Activated naive CD4-positive, alpha-beta T cell treated with anti-CD3 and anti-CD28 coated beads, Interleukin-2, amount 50 U/mL, for 72 hours (primary cell): ENCODE measurements at regions not wholly inside any gene's neighbourhood (a gene's known extent, or its start where the extent isn't known, plus 50 kb on each side); places are given as distances from the start of the nearest gene placed in this dataset.
"Not testable (repeated sequence)": the region's sequence is repeated elsewhere in the genome, so short reads cannot be mapped to it uniquely, and the experiment has no call there.

Source experiments
- ATAC-seq, 2 donors: fragments of 150-1000 bp; cut with Tn5 transposase; 2 replicates each; pipeline ENCODE4 v1.10.0; 2021; ENCODE audit warnings: mild to moderate bottlenecking in 2 of 2, moderate library complexity in 2 of 2
- DNase-seq, 2 donors: peaks; one replicate each; pipeline ENCODE4 v3.0.0; 2021 to 2022; ENCODE audit warnings: low spot score in 2 of 2
- H3K27ac Mint-ChIP-seq, 2 donors: one replicate each; pipeline ENCODE4 v1.8.0; 2022; ENCODE audit warnings: mild to moderate bottlenecking in 2 of 2, mixed read lengths in 2 of 2
- H3K36me3 Mint-ChIP-seq, 2 donors: one replicate each; pipeline ENCODE4 v1.8.0; 2022; ENCODE audit warnings: mixed read lengths in 2 of 2
- H3K9me3 Mint-ChIP-seq, 2 donors: one replicate each; pipeline ENCODE4 v1.8.0; 2022; ENCODE audit warnings: mixed read lengths in 2 of 2

- Mint-ChIP-seq H3K27ac (no peak overlapping the region), H3K36me3 (no peaks in the 10 kb centered on the region), H3K9me3 (peaks cover 9 to 14% of the 10 kb centered on the region in 2 donors)
- ATAC-seq: no peak
- no peak for DNase-seq
Observed at GRCh38 chr7:153543232-153543631, 509.0 kb upstream of the DPP6 start.

- ATAC-seq: no peak
- Mint-ChIP-seq H3K9me3 (no peaks in the 10 kb centered on the region), H3K36me3 (no peaks in the 10 kb centered on the region), H3K27ac (no peak overlapping the region)
- DNase-seq: no peak
Observed at GRCh38 chr7:153550173-153550572, 502.0 kb upstream of the DPP6 start.

GRCh38 chr7:153564391-153564790 is 487.8 kb upstream of the DPP6 start:
- Mint-ChIP-seq H3K36me3 (no peaks in the 10 kb centered on the region), H3K27ac (no peak overlapping the region), H3K9me3 (peaks cover 16 to 18% of the 10 kb centered on the region in 2 donors)
- ATAC-seq (no peak), DNase-seq (no peak)

- ATAC-seq: no peak
- DNase-seq: no peak
- peaks cover 0 to 14% of the 10 kb centered on the region in 2 donors for H3K36me3 Mint-ChIP-seq
- H3K27ac Mint-ChIP-seq: no peak overlapping the region
- H3K9me3 Mint-ChIP-seq: peaks cover 21 to 25% of the 10 kb centered on the region in 2 donors
Observed at GRCh38 chr7:153566324-153566723, 485.9 kb upstream of the DPP6 start.

GRCh38 chr7:153567426-153567825 is 484.8 kb upstream of the DPP6 start:
- Mint-ChIP-seq H3K36me3 (peaks cover 0 to 14% of the 10 kb centered on the region in 2 donors), H3K9me3 (peaks cover 16 to 31% of the 10 kb centered on the region in 2 donors), H3K27ac (no peak overlapping the region)
- ATAC-seq: no peak
- DNase-seq: no peak

GRCh38 chr7:153569520-153569919 is 482.7 kb upstream of the DPP6 start:
- peaks cover 23 to 43% of the 10 kb centered on the region in 2 donors for H3K9me3 Mint-ChIP-seq
- ATAC-seq: not testable (repeated sequence)

GRCh38 chr7:153576096-153576495 is 476.1 kb upstream of the DPP6 start:
- ATAC-seq (no peak), DNase-seq (no peak)
- Mint-ChIP-seq H3K36me3 (peaks cover 11% of the 10 kb centered on the region in 2 donors), H3K9me3 (peaks cover 44 to 50% of the 10 kb centered on the region in 2 donors), H3K27ac (no peak overlapping the region)

More at GRCh38 chr7:153569520-153569919, 482.7 kb upstream of the DPP6 start:
- H3K27ac Mint-ChIP-seq, DNase-seq: not testable (repeated sequence)
- peaks cover 0 to 14% of the 10 kb centered on the region in 2 donors for H3K36me3 Mint-ChIP-seq

GRCh38 chr7:153581419-153581818 is 470.8 kb upstream of the DPP6 start:
- peaks cover 11% of the 10 kb centered on the region in 2 donors for H3K36me3 Mint-ChIP-seq
- DNase-seq (no peak), ATAC-seq (no peak)
- no peak overlapping the region for H3K27ac Mint-ChIP-seq
- H3K9me3 Mint-ChIP-seq: peaks cover 31 to 43% of the 10 kb centered on the region in 2 donors

GRCh38 chr7:153584132-153584531 is 468.1 kb upstream of the DPP6 start:
- DNase-seq (no peak), ATAC-seq (no peak)
- Mint-ChIP-seq H3K27ac (no peak overlapping the region), H3K36me3 (no peaks in the 10 kb centered on the region), H3K9me3 (peaks cover 18 to 22% of the 10 kb centered on the region in 2 donors)

- peaks cover 6 to 21% of the 10 kb centered on the region in 2 donors for H3K9me3 Mint-ChIP-seq
- DNase-seq: no peak
- no peak overlapping the region for H3K27ac Mint-ChIP-seq
- H3K36me3 Mint-ChIP-seq: no peaks in the 10 kb centered on the region
- ATAC-seq: no peak
Observed at GRCh38 chr7:153588586-153588985, 463.6 kb upstream of the DPP6 start.

- ATAC-seq: no peak
- H3K27ac Mint-ChIP-seq: no peak overlapping the region
- peaks cover 2 to 18% of the 10 kb centered on the region in 2 donors for H3K9me3 Mint-ChIP-seq
- no peak for DNase-seq
- H3K36me3 Mint-ChIP-seq: no peaks in the 10 kb centered on the region
Observed at GRCh38 chr7:153590136-153590535, 462.1 kb upstream of the DPP6 start.

GRCh38 chr7:153590571-153590970 is 461.6 kb upstream of the DPP6 start:
- ATAC-seq (no peak), DNase-seq (no peak)
- no peak overlapping the region for H3K27ac Mint-ChIP-seq
- H3K9me3 Mint-ChIP-seq: peaks cover 4 to 20% of the 10 kb centered on the region in 2 donors
- H3K36me3 Mint-ChIP-seq: no peaks in the 10 kb centered on the region

GRCh38 chr7:153607354-153607753 is 444.8 kb upstream of the DPP6 start:
- no peaks in the 10 kb centered on the region for H3K36me3 Mint-ChIP-seq
- no peak overlapping the region for H3K27ac Mint-ChIP-seq
- no peak for ATAC-seq
- H3K9me3 Mint-ChIP-seq: peaks cover 18 to 28% of the 10 kb centered on the region in 2 donors
- DNase-seq: no peak

- H3K36me3 Mint-ChIP-seq: no peaks in the 10 kb centered on the region
- peaks cover 11 to 14% of the 10 kb centered on the region in 2 donors for H3K9me3 Mint-ChIP-seq
- H3K27ac Mint-ChIP-seq: no peak overlapping the region
- no peak for DNase-seq
- ATAC-seq: no peak
Observed at GRCh38 chr7:153616711-153617325, 435.4 kb upstream of the DPP6 start.

- no peaks in the 10 kb centered on the region for H3K36me3 Mint-ChIP-seq
- H3K9me3 Mint-ChIP-seq: peaks cover 8 to 18% of the 10 kb centered on the region in 2 donors
Observed at GRCh38 chr7:153627323-153627722, 424.9 kb upstream of the DPP6 start.

GRCh38 chr7:153628406-153628805 is 423.8 kb upstream of the DPP6 start:
- no peak overlapping the region for H3K27ac Mint-ChIP-seq
- peaks cover 0 to 4% of the 10 kb centered on the region in 2 donors for H3K36me3 Mint-ChIP-seq
- H3K9me3 Mint-ChIP-seq: peaks cover 11 to 14% of the 10 kb centered on the region in 2 donors
- ATAC-seq (no peak), DNase-seq (no peak)

More at GRCh38 chr7:153627323-153627722, 424.9 kb upstream of the DPP6 start:
- ATAC-seq (no peak), DNase-seq (no peak)
- H3K27ac Mint-ChIP-seq: no peak overlapping the region

- Mint-ChIP-seq H3K9me3 (peaks cover 9 to 14% of the 10 kb centered on the region in 2 donors), H3K27ac (no peak overlapping the region), H3K36me3 (peaks cover 0 to 4% of the 10 kb centered on the region in 2 donors)
- DNase-seq (no peak), ATAC-seq (no peak)
Observed at GRCh38 chr7:153628825-153629224, 423.4 kb upstream of the DPP6 start.

GRCh38 chr7:153638821-153639435 is 413.3 kb upstream of the DPP6 start:
- DNase-seq (no peak), ATAC-seq (no peak)
- peaks cover 21 to 31% of the 10 kb centered on the region in 2 donors for H3K9me3 Mint-ChIP-seq
- no peak overlapping the region for H3K27ac Mint-ChIP-seq
- H3K36me3 Mint-ChIP-seq: peaks cover 0 to 9% of the 10 kb centered on the region in 2 donors
